HG03045 (cell line): ENCODE measurements at regions not wholly inside any gene's neighbourhood (a gene's known extent, or its start where the extent isn't known, plus 50 kb on each side); places are given as distances from the start of the nearest gene placed in this dataset.

Experiments
- ATAC-seq: cut with Tn5 transposase; IDR thresholded peaks from one replicate; pipeline ENCODE4 v1.9.1; 2021; ENCODE audit warnings: mild to moderate bottlenecking, moderate library complexity; ENCODE audit not compliant: unreplicated experiment

GRCh38 chr17:71963791-71964190, 157.0 kb upstream of the SOX9 start:
- no peak for ATAC-seq

GRCh38 chr17:71964559-71964958, 156.3 kb upstream of the SOX9 start:
- ATAC-seq, result no peak

GRCh38 chr17:71966055-71966454, 154.8 kb upstream of the SOX9 start:
- no peak for ATAC-seq

GRCh38 chr17:71966459-71967313, 154.1 kb upstream of the SOX9 start:
- ATAC-seq, result no peak

GRCh38 chr17:71969500-71969899, 151.3 kb upstream of the SOX9 start:
- ATAC-seq, result no peak

GRCh38 chr17:71970312-71970711, 150.5 kb upstream of the SOX9 start:
- no peak for ATAC-seq

- no peak for ATAC-seq
Observed at GRCh38 chr17:71974051-71974450, 146.8 kb upstream of the SOX9 start.

GRCh38 chr17:71975331-71975801, 145.5 kb upstream of the SOX9 start:
- ATAC-seq, result no peak

GRCh38 chr17:71976011-71976649, 144.7 kb upstream of the SOX9 start:
- no peak for ATAC-seq

- ATAC-seq, result no peak
Observed at GRCh38 chr17:71978435-71978834, 142.4 kb upstream of the SOX9 start.

- no peak for ATAC-seq
Observed at GRCh38 chr17:71980171-71980570, 140.6 kb upstream of the SOX9 start.

- no peak for ATAC-seq
Observed at GRCh38 chr17:71983828-71984227, 137.0 kb upstream of the SOX9 start.

GRCh38 chr17:71985111-71986039, 135.4 kb upstream of the SOX9 start:
- ATAC-seq, result no peak

GRCh38 chr17:71986886-71987285, 133.9 kb upstream of the SOX9 start:
- no peak for ATAC-seq

GRCh38 chr17:71987634-71988033, 133.2 kb upstream of the SOX9 start:
- ATAC-seq, result no peak

GRCh38 chr17:71989117-71989516, 131.7 kb upstream of the SOX9 start:
- ATAC-seq, result no peak

- ATAC-seq, result no peak
Observed at GRCh38 chr17:71993363-71993762, 127.5 kb upstream of the SOX9 start.

- ATAC-seq, result no peak
Observed at GRCh38 chr17:71995590-71995989, 125.2 kb upstream of the SOX9 start.

GRCh38 chr17:72004011-72004427, 116.8 kb upstream of the SOX9 start:
- ATAC-seq, result no peak

GRCh38 chr17:72004611-72005331, 116.0 kb upstream of the SOX9 start:
- ATAC-seq, result peak; percentile 59
